Kidney epithelial cell (primary cell): ENCODE measurements at regions not wholly inside any gene's neighbourhood (a gene's known extent, or its start where the extent isn't known, plus 50 kb on each side); places are given as distances from the start of the nearest gene placed in this dataset.

ENCODE experiments used
- DNase-seq: peaks from one replicate; pipeline ENCODE4 v3.0.0-alpha.2; 2010; ENCODE audit warnings: low read depth
- H3K27me3 ChIP-seq: 2 replicates; pipeline ENCODE4 v1.6.0; 2011; ENCODE audit warnings: low read length; ENCODE audit not compliant: control insufficient read depth, insufficient read depth
- H3K36me3 ChIP-seq: 2 replicates; pipeline ENCODE4 v1.5.1; 2011; ENCODE audit warnings: low read length; ENCODE audit not compliant: control insufficient read depth, insufficient read depth
- H3K4me3 ChIP-seq: 2 replicates; pipeline ENCODE4 v1.5.1; 2011; ENCODE audit warnings: low read depth, mild to moderate bottlenecking, control low read depth, low read length
- TF ChIP-seq, protein P1 (sequence below): IDR thresholded peaks from 2 replicates; pipeline ENCODE4 v1.5.1; 2011; ENCODE audit warnings: mild to moderate bottlenecking, moderate library complexity, low read length, control low read depth, inconsistent platforms; ENCODE audit not compliant: insufficient read depth, poor library complexity, severe bottlenecking

DNA sequence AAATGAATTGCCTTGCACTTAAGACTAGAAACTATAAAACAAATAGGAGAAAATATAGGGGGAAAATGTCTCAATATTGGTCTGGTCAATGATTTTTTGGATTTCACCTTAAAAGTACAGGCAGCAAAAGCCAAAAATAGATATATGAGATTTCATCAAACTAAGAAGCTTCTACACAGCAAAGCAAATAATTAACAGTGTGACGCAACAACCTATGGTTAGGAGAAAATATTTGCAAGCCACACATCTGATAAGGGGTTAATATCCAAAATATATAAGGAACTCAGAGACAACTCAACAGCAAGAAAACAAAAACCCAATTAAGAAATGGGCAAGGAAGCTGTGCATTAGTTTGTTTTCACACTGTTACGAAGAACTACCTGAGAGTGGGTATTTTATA lies 89.1 kb downstream of the MAIP1 start:
- H3K36me3 ChIP-seq, result no peaks in the 10 kb centered on the region
- no peak for DNase-seq
- H3K27me3 ChIP-seq, result no peaks in the 10 kb centered on the region
- TF ChIP-seq, protein P1, sequence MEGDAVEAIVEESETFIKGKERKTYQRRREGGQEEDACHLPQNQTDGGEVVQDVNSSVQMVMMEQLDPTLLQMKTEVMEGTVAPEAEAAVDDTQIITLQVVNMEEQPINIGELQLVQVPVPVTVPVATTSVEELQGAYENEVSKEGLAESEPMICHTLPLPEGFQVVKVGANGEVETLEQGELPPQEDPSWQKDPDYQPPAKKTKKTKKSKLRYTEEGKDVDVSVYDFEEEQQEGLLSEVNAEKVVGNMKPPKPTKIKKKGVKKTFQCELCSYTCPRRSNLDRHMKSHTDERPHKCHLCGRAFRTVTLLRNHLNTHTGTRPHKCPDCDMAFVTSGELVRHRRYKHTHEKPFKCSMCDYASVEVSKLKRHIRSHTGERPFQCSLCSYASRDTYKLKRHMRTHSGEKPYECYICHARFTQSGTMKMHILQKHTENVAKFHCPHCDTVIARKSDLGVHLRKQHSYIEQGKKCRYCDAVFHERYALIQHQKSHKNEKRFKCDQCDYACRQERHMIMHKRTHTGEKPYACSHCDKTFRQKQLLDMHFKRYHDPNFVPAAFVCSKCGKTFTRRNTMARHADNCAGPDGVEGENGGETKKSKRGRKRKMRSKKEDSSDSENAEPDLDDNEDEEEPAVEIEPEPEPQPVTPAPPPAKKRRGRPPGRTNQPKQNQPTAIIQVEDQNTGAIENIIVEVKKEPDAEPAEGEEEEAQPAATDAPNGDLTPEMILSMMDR, result no peak
- no peak overlapping the region for H3K4me3 ChIP-seq

DNA sequence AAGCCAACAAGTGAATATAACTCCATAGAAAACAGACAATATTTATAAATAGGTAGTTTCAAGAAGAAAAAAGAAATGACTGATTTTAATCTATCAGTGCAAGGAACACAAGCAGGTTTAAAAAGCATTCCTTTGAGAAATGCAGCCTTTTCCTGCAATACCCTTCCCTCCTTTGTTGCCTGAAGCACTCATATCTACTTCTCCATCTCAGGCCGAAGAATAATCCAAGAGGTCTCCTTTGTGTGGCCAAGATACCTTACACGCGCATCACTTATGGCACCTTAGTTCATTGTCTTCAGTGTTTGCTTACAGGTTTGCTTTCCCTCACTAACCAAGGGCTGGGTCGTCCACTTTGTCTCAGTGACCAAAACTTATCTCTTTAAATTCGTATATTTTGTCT lies 93.0 kb downstream of the MAIP1 start:
- H3K27me3 ChIP-seq, result no peaks in the 10 kb centered on the region
- TF ChIP-seq, protein P1, result no peak
- H3K36me3 ChIP-seq, result no peaks in the 10 kb centered on the region
- no peak overlapping the region for H3K4me3 ChIP-seq
- no peak for DNase-seq

DNA sequence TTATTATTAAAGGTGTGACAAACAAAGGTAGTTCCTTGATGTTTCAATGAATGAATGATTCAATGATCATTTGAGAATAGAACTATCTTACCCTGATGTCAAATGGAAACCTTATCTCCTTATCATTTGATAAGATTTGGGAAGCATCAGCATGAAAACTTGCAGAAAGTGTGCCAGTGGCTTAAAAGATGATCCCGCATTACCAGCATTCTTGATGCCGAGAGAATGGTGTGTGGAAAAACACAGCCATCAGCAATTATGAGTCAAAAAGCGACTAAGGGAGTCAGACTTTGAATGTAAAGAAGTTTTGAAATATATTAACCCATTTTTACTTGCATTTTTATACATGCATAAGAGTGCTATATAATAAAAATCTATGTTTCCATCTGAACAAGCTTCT lies 93.7 kb downstream of the MAIP1 start:
- TF ChIP-seq, protein P1, result no peak
- DNase-seq, result no peak
- Histone ChIP-seq H3K4me3 (no peak overlapping the region), H3K36me3 (no peaks in the 10 kb centered on the region), H3K27me3 (no peaks in the 10 kb centered on the region)

DNA sequence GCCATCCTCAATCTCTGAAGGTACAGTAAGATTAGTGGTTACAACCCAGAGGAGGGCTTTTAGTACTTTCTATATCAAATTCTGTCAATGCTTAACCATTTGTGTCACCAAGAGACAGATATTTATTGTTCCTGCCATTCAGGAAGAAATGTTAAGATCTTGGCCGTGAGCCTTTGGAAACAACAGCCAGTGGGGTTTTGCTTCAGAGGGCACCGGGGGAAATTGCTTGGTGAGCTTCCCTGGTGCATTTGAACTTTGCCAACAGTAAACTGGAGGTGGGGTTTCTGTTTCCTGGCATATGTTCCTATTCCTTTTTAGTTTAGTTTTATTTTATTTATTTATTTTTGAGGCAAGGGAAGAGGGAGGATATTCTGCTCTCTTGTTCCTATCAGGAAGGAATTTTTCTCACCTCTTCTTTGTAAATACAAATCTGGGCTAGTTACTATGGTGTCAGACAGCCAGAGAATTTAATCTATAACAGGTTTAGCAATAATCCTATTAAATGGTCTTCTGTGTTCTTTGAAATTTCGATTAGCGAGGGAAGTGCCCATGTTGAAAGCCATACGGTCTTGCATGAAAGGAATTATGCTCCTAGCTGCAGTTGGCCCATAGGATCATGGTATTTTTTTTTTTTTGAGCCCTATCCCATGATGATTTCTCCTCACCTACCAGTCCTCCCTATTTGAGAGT lies 95.7 kb downstream of the MAIP1 start:
- TF ChIP-seq, protein P1, result no peak
- DNase-seq, result peak; percentile 16
- Histone ChIP-seq H3K27me3 (no peaks in the 10 kb centered on the region), H3K36me3 (no peaks in the 10 kb centered on the region), H3K4me3 (no peak overlapping the region)

DNA sequence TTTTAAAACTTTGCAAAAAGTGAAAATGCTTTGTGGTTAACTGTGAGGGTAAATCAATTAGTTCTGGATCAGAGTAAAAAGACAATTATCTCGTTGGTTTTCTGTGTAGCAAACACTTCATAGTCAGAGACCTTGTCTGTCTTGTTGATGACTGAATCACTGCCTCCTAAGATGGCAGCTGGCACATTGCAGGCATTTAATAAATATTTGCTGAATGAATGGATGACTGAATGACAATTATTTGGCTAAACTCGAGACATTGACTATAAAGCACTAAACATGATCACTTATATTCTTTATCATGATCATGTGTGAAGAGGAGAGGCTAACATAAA lies 96.2 kb downstream of the MAIP1 start:
- TF ChIP-seq, protein P1, result no peak
- Histone ChIP-seq H3K4me3 (no peak overlapping the region), H3K27me3 (no peaks in the 10 kb centered on the region), H3K36me3 (no peaks in the 10 kb centered on the region)
- DNase-seq, result no peak

DNA sequence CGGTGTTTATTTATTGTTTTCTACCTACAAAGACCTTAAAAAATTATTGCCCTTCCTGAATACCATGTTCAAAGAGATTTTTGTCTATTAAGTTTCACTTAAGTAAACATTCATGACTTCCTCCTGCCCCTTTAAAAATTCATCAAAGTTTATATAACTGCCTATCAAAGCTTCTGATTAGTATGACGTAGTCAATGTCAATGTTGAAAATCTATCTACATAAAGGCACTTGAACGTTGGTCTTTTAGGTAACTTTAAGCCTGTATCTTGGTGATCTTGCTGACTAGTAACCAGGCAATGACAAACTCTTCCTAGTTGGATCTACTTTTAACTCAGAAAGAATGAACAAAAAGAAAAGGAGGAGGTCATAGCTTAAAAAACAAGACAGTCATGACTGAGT lies 97.2 kb downstream of the MAIP1 start:
- no peak overlapping the region for H3K4me3 ChIP-seq
- no peaks in the 10 kb centered on the region for H3K27me3 ChIP-seq
- H3K36me3 ChIP-seq, result no peaks in the 10 kb centered on the region
- TF ChIP-seq, protein P1, result no peak
- DNase-seq, result no peak
